Mucosa of gallbladder (tissue), 1 donor: ENCODE measurements at regions not wholly inside any gene's neighbourhood (a gene's known extent, or its start where the extent isn't known, plus 50 kb on each side); places are given as distances from the start of the nearest gene placed in this dataset.
A peak's percentile ranks its signal among the peaks of the same experiment; 100 is the strongest.
"Not testable (repeated sequence)": the region's sequence is repeated elsewhere in the genome, so short reads cannot be mapped to it uniquely, and the experiment has no call there.

Source experiments
- DNase-seq: peaks from one replicate; pipeline ENCODE4 v3.0.0-alpha.2; 2020; ENCODE audit warnings: low spot score
- donor health status: DM: no; HTN: no; CAD: no.

- no peak for DNase-seq
Measured at GRCh38 chr9:115879451-115879850, 274.1 kb upstream of the PAPPA start.

- DNase-seq = no peak
Measured at GRCh38 chr9:115880221-115880885, 273.2 kb upstream of the PAPPA start.

- DNase-seq = no peak
Measured at GRCh38 chr9:115882911-115883310, 270.7 kb upstream of the PAPPA start.

- peak; percentile 27 for DNase-seq
Measured at GRCh38 chr9:115883467-115884329, 269.9 kb upstream of the PAPPA start.

GRCh38 chr9:115884846-115885245, 268.7 kb upstream of the PAPPA start:
- DNase-seq = no peak

GRCh38 chr9:115888131-115888530, 265.5 kb upstream of the PAPPA start:
- DNase-seq = no peak

GRCh38 chr9:115891929-115892328, 261.7 kb upstream of the PAPPA start:
- DNase-seq = no peak

- DNase-seq = not testable (repeated sequence)
Measured at GRCh38 chr9:115898478-115898877, 255.1 kb upstream of the PAPPA start.

- no peak for DNase-seq
Measured at GRCh38 chr9:115900698-115901097, 252.9 kb upstream of the PAPPA start.

GRCh38 chr9:115910959-115911358, 242.6 kb upstream of the PAPPA start:
- DNase-seq = no peak

GRCh38 chr9:115912086-115912485, 241.5 kb upstream of the PAPPA start:
- no peak for DNase-seq

- no peak for DNase-seq
Measured at GRCh38 chr9:115913696-115914095, 239.9 kb upstream of the PAPPA start.

GRCh38 chr9:115914291-115914690, 239.3 kb upstream of the PAPPA start:
- DNase-seq = no peak

- peak; percentile 10 for DNase-seq
Measured at GRCh38 chr9:115921301-115921700, 232.3 kb upstream of the PAPPA start.

- no peak for DNase-seq
Measured at GRCh38 chr9:115922444-115922843, 231.1 kb upstream of the PAPPA start.

- no peak for DNase-seq
Measured at GRCh38 chr9:115923410-115923809, 230.2 kb upstream of the PAPPA start.

GRCh38 chr9:115923903-115924668, 229.5 kb upstream of the PAPPA start:
- peak; percentile 74 for DNase-seq

GRCh38 chr9:115924669-115924987, 229.0 kb upstream of the PAPPA start:
- no peak for DNase-seq

- no peak for DNase-seq
Measured at GRCh38 chr9:115925424-115925823, 228.2 kb upstream of the PAPPA start.

GRCh38 chr9:115930472-115930871, 223.1 kb upstream of the PAPPA start:
- no peak for DNase-seq

- DNase-seq = no peak
Measured at GRCh38 chr9:115938479-115938878, 215.1 kb upstream of the PAPPA start.

GRCh38 chr9:115939065-115939765, 214.4 kb upstream of the PAPPA start:
- no peak for DNase-seq
